Globus pallidus (tissue), 1 donor: ENCODE measurements at regions not wholly inside any gene's neighbourhood (a gene's known extent, or its start where the extent isn't known, plus 50 kb on each side); places are given as distances from the start of the nearest gene placed in this dataset.

Source experiments
- DNase-seq: peaks from one replicate; pipeline ENCODE4 v3.0.0-alpha.2; 2015; ENCODE audit warnings: low spot score

DNA sequence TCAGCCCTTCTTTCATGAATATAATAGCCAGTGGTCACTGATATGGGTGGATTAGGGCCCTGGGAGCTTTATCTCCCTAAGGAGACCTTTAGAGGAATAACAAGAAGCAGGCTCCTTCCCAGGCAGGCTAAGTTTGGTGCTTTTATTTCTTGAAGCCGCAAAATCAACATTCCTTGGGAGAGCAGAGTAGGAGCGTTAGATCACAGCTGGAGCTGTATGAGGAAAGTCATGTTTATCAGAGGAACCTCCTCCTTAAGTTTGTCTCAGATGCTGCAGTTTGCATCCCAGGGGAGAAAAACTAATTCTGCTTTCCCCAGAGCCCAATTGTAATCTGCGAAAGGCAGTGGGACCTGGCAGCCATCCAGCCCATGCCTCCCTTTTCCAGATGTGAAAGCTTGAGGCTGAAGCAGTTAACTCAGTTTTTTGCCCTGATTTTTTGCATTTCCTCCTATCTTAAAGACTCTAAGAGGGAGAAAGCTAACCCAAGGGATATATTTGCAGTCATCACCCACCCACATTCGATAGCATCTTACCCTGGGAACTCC is 186.0 kb upstream of the FRMPD4 start:
- no peak for DNase-seq

DNA sequence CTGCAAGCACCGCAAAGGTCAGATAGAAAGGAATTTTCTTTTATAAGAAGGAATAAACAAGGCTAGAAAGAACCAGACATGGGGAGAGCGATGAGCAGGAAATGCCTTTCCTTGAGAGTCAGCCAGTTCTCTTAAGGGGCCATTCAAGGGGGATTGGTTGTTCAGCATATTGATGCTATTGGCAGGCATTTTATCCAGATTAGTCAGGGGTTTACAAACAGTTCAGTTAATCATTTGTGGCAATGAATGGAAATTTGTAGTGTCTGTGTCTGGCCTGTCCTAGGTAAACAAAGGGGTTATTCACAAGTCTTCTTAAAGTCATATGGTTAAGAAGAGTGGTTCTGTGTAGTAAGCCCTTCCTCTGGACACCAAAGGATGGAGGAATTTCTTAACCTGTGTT is 184.7 kb upstream of the FRMPD4 start:
- no peak for DNase-seq

DNA sequence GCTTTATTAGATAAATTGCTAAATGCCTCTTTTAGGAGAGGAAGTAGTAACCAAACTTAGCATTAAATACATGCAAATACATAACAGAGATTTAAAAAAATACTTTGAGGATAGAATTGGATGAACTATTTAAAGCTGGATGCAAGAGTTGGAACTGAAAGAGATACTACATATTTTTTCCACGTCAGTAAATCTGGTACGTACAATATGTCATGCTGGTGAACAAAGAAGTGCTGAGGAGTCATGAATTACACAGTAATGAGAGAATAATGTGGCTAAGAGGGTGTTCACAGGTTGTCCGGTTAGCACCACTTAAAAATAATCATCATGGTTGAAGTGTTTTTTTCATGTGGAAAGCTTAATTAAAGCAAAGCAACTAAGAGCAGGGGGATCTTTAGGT is 184.1 kb upstream of the FRMPD4 start:
- no peak for DNase-seq

DNA sequence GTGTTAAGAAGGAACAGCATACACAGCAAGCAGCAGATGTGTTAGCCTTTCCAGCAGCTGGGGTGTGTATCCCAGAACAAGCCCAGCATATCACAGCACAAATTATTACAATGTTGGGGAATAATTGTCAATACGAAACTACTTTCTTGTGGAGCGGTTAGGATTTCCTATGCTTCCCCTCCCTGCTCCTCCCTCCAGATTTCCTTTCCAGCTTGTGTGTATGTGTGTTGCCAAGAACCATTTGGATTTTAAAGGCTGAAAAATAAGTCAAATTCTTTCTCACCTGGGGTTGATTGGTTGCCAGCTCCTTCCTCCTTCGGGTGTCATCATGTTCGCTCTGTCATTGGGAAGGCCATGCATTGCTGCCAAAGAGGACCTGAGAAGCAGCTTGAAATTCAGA is 178.2 kb upstream of the FRMPD4 start:
- DNase-seq: no peak

DNA sequence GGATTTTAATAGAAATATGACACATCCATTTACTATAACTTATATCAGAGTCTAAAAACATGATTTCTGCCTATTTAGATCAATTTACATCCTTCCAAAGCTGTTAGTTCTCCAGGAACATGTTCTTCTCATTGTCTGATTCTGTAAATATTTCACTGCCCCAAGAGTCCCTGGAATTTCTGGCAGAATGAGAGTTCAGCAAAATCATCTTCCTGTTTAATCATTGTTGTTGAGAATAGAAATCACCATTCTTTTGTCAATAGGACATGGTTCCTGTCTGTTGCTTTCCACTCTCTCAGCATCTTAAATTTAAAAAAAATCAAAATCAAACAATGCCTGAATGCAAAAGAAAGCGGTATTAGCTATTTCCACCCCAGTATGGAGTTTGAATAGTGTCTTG is 172.8 kb upstream of the FRMPD4 start:
- no peak for DNase-seq

DNA sequence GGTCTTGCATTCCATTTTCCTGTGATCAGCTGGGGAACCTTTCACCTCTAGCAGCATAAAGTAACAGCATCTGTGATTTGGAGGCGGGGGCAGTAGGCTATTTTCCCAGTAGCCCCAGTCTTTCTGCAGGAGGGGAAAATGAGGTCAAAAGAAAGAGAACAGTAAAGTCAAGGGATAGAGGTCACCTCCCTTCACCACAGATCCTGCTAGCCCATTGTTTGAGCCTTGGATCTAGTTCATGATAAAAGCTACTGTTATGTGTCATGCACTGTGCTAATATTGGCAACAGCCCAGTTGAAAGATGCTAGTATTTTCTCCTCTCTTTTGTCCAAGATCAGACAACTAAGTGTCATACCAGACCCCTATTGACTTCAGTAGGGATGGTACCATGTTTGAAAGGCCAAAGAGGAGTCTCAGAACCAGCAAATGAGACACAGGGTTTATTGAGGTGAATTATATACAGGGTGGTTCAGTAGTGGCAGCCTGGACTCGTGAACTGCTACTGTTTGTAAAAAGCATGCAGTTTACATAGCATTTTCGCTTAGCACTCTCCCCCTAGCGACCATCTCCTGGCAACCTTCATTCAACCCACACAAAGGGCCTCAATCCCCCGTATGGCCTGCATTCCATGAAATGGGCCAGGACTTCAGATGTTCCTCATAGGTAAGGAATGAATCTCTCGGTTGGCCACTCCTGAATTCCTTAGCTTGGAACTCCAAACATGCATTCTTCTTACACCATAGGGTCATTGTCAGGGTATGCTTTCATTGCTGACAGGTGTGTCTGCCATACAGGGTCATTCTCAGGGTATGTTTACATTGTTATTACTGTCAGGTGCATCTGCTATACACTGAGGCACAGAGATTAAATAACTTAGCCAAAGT is 170.0 kb upstream of the FRMPD4 start:
- DNase-seq: no peak

DNA sequence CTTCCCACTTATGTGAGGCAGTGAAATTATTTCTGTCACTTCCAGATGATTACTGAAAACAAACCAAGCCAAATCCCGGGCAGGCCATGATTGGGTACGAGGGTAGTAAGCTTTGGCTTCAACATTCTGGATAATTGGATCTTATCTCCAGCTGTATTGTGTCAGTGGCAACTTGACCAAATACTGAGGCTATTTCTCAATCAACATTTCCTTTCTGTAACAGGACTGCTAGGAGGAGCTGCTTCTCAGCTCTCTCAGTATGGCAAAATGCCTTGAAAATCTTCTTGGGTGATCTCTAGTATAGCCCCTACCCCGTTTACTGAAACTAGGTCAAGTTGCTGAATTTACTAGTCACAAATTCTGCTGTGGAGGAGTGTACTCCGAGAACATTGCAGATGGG is 169.3 kb upstream of the FRMPD4 start:
- no peak for DNase-seq

DNA sequence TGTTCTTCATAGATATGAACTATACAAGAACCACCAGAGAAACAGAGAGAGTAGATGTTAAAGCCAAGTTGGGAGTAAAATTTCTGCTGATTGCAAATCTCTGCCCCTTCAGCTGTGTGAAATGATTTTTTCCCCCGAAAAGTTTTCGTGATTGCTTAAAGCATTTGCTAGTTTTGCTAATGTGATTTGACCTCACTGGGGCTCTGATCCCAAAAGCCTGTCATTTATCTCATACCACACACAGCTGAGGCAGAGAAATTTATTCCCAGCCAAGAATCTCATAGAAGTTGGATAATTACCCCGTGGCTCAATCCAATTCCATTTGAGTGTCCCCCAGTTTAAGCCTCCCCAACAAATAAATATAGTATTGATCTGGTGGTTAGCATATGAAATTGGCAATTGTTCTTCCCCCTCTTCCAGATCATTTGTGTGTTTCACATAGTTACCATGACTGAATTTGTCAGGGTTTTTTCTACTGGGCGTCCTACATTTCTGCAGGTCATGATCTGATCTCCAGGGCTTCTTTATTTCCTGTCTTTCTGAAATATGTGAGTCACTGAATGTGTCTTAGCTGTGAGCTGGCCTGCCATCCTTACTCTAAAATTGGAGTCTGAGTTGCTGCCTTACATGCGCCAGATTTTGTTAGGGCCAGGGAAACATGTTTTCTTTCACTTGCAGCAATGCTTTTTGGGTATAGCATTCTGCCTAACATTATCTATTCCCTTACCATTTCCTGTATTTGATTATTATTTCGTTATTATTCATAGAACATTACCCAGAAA is 167.5 kb upstream of the FRMPD4 start:
- no peak for DNase-seq

DNA sequence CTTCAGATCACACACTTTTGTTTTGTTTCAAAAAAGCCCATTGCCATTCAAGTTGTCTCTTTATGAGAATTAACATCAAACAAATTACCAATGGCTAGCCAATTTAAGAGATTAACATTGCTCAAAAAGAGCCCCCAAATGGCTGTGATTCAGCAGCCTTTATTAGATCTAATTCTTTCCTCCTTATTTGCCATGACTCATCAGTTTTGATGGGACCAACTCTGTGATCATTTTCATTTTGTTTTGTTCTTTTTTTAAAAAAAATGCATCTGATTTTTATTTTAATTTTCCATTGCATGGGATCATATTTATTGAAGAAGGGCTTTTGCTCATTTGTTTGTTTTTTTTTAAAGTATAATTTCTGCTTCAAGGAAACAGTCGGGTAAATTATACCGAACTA is 161.6 kb upstream of the FRMPD4 start:
- DNase-seq: no peak

DNA sequence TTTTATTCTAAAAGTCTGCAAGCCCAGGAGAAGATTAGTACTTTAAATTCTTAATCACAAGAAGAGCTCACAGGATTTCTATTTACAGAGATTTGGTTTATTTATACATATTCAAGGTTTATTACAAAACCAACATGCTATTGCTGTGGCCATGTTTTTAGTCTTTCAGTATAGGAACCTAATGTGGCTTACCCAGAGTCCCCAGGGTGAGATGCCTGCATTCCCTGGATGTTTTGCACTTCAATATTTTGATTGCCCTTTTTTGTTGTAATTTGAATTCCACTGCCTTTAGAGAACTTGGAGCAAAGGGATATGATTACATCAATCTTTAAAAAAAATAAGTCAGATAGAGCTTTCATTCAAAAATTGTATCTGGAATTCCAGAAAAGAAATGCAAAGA is 146.0 kb upstream of the FRMPD4 start:
- DNase-seq: no peak

DNA sequence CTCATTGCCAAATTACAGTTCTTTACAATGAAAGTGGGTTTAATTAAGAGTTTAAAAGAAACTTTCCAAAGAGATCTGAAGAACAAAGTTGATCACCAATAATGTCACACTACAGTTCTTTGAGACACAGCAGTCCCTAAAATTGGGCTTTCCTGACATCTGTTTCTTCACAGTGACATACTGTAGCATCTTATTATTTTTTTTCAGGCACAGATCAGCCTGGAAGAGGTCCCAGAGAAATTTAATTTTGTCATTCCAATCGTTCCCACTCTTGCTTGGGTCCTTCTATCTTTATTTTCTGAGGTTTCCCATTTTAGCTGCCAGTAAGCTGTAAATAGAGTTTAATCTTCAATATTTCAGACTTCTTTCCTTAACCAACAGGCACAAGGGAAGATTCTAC is 143.1 kb upstream of the FRMPD4 start:
- no peak for DNase-seq

DNA sequence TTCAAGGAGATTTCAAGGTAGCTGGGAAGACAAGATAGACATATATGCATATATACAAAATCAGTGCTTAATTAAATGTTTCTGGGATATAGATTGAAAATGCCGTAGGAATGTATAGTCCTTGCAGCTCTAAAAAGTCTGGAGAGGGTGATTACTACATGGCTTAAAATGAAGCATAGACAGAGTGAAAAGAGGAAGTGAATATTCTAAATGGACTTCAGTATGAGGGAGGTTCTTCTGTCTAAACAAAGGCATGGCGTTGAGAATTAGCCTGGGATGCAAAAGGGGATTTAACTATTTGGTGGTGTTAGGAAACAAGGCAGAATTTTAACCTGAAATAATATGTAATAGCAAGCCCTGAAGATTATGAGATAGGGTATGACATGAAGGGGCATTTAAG is 141.5 kb upstream of the FRMPD4 start:
- no peak for DNase-seq

DNA sequence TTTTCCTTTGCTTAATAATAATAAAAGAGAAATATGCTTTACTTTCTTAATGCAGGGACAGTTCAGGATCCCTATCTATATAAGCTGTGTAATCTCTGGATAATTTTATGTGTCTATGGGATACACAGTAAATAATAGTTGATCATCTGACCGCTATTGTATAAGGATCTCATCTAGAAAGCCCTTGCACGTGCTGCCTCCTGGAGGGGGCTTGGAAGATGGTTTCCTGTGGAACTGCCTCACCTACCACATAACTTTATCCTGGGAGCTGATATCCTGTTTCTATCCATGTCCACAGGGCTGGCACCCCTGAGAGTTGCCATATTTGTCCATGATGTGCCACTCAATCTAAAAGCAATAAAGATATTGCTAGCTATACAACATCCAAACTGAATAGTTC is 139.3 kb upstream of the FRMPD4 start:
- DNase-seq: no peak

DNA sequence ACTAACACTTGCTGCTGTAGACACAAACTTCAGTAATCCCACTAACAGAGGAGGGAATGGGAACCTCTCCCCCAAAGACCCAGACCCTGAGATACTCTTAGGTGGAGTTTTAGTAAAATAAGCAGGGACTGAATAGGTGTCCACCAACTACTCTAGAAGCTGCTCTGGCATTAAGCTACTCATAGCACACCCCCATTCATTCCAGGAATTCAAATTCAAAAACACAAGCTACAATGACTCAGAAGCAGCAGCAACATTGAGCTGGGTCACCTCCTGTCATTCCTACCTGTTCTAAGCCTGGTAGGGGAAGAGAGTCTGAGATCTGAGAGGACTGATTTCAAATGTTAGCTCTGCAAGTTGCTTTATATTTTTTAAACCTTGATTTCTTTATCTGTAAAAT is 135.4 kb upstream of the FRMPD4 start:
- no peak for DNase-seq

DNA sequence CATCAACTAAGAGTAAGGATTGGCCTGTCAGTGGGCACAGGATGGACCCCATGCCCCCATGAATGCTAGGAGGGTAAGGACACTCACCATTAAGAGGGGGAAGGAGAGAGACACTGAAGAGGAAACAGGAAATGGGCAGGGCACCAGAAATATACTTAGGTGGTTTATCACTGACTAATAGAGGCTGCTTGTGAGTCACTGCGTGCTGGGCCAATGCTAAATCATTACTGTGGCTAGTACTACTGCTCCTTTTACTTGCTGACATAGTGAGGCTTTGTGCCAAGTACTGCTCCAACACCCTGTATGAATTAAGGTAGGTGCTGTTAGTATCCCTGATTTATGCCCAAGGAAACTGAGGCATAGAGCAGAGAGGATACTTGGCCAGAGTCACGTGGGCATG is 130.4 kb upstream of the FRMPD4 start:
- DNase-seq: no peak

DNA sequence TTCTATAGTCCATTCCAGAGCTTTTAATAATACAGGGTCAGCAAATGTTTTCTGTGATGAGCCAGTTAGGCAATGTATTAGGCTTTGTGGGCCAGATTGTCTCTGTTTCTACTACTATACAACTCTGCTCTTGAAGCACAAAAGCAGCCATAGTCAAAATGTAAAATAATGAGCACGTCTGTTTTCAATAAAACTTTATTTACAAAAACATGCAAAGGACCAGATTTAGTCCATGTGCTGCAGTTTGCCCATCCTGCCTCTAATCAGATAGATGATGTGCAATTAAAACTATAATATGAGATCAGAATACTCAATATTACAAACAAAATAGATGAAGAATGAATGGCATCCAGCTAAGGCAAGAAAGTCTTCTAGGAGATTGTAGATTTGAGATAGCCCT is 127.8 kb upstream of the FRMPD4 start:
- no peak for DNase-seq

DNA sequence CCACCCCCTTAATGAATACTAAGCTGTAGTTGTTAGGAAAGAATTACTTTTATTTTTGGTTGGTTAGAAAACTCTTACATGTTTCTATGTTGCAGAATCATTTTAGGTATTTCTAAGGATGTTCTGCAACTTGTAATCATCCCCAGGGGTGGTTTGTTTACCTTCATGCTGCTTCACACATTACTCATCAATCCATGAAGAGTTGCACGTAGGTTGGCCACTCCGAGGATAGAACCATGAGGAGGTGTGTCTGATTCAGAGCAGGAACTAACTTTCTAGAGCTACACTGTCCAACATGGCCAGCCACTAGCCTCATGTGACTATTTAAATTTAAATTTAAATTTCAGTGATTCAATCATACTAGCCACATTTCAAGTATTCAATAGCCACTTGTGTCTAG is 127.2 kb upstream of the FRMPD4 start:
- no peak for DNase-seq

DNA sequence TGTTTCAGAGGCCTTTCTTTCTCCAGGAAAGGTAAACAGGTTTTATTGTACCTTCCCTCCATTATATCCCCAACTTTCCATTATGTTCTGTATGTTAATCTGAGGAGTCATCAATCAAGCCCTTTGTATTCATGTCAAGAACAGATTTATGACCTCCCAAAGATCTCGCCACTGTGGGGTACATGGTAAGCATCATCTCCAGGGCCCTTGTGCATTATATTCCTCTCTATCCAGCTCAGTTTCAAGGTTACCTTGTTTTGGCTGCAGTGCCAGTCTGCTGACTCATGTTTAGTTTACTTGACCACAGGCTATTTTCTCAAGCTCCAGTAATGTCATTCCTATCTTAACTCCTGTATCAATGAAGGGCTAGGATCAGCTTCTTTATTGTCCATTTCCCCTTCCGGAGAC is 125.1 kb upstream of the FRMPD4 start:
- DNase-seq: no peak

DNA sequence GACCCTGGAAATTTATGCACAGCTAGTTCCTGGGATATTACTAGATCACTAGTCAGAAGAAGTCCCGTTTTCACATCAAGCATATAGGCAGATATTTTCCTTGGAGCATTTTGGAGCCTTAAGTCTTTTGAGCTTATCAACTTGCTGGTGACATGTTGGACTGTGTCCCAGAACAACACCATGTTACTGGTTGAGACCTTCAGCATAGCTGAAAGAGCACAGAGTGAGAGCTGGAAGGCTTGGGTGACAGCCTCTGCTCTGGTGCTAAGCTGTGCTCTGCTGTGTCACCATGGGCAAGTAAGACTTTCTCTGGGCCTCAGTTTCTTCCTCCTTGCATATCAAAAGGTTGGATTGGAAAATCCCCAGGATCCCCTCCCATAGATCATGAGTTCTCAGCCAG is 116.6 kb upstream of the FRMPD4 start:
- DNase-seq: no peak

DNA sequence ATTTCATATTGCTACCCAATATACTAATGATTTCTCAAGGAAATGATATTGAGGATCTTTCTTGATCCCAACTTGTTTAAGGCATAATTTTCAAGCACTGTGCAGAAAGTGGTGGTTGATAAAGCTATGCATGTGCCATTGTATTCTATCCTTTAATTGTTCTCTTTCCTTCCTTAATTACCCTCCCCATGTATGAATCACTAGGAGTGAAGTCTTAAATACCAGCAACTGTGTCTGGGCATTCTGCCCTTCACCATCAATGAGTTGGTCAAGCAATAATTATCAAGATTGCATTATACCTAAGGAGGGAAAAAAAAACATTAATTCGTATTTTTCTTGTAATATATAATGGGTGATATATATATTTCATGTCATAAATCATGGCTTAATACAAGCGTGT is 111.8 kb upstream of the FRMPD4 start:
- DNase-seq: no peak

DNA sequence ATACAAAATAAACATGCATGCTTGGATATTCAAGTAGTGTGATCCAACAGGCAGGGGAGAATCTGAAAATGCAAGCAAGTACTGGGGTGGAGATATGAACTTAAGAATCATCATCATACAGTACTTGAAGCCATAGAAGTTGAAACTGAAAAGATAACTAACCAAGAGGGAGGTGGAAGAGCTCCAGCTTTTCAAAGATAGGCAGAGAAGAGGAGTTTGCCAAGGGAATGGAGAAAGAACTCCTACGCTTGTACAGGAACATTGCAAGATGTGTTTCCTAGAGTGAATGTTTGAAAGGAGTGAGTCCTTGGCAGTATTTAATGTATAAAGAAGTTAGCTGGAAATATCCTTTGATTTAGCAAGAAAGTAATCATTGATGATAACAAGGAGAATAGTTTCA is 106.2 kb upstream of the FRMPD4 start:
- DNase-seq: no peak

DNA sequence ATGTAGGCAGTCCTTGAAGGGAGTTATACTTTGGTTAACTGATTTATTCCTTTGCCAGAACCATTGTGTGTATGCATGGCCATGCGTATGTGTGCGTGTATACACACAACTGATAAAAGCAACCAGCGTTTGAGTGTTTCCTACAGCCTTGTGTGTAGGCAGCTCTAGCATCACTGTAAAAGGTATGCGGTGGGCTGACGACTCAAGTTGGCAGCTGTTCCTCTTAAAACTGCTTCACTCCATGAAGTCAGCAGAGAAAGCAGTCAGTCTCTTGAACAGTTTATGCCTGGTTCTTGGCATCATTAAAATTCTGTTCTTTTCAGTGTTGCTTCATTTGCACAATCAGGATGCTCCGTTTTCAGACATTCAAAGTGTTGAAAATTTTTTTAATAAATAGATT is 103.5 kb upstream of the FRMPD4 start:
- no peak for DNase-seq

DNA sequence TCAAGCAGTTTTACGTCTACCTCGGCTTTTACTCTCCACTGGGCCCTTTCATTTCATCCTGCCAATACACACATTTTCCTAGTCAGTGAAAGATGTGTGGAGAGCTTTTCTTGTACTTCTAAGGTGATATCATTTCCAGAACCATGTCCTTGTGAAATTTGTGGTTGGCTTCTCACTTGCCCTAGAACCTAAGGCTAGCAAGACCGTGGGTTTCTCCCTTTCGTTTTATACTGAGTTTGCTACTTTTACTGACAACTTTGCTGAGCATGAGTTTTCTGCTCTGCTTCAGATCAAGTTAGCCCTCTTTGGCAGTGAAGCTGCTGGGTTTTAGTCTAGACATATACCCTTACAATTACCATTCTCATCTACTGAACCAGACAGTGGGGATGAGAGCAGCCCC is 95.7 kb upstream of the FRMPD4 start:
- no peak for DNase-seq
